ENCODE measurements at regions not wholly inside any gene's neighbourhood (a gene's known extent, or its start where the extent isn't known, plus 50 kb on each side); places are given as distances from the start of the nearest gene placed in this dataset.

- TF ChIP-seq CTCF (conservative IDR thresholded peaks at IDR 0.05; ENCODE audit: low read length) = no peak
- no peak overlapping the region for H3K4me3 ChIP-seq (ENCODE audit: low read length)
- no peak for DNase-seq (ENCODE audit: low read depth)
Measured at GRCh38 chr3:64293121-64293520, 67.9 kb upstream of the PRICKLE2 start.

- DNase-seq (ENCODE audit: low read depth) = peak; percentile 97
- H3K4me3 ChIP-seq (ENCODE audit: low read length) = no peak overlapping the region
- no peak for TF ChIP-seq CTCF (conservative IDR thresholded peaks at IDR 0.05; ENCODE audit: low read length)
Measured at GRCh38 chr3:64291956-64292355, 66.7 kb upstream of the PRICKLE2 start.

- peak; percentile 96 for DNase-seq (ENCODE audit: low read depth)
- no peak overlapping the region for H3K4me3 ChIP-seq (ENCODE audit: low read length)
- no peak for TF ChIP-seq CTCF (conservative IDR thresholded peaks at IDR 0.05; ENCODE audit: low read length)
Measured at GRCh38 chr3:64291345-64291744, 66.1 kb upstream of the PRICKLE2 start.

GRCh38 chr3:64290864-64291263, 65.6 kb upstream of the PRICKLE2 start:
- no peak for TF ChIP-seq CTCF (conservative IDR thresholded peaks at IDR 0.05; ENCODE audit: low read length)
- peak; percentile 27 for DNase-seq (ENCODE audit: low read depth)

GRCh38 chr3:64290161-64290560, 64.9 kb upstream of the PRICKLE2 start:
- H3K4me3 ChIP-seq (ENCODE audit: low read length) = no peak overlapping the region
- no peak for TF ChIP-seq CTCF (conservative IDR thresholded peaks at IDR 0.05; ENCODE audit: low read length)
- DNase-seq (ENCODE audit: low read depth) = no peak

More at GRCh38 chr3:64290864-64291263, 65.6 kb upstream of the PRICKLE2 start:
- H3K4me3 ChIP-seq (ENCODE audit: low read length) = no peak overlapping the region

- DNase-seq (ENCODE audit: low read depth) = no peak
- no peak for TF ChIP-seq CTCF (conservative IDR thresholded peaks at IDR 0.05; ENCODE audit: low read length)
- no peak overlapping the region for H3K4me3 ChIP-seq (ENCODE audit: low read length)
Measured at GRCh38 chr3:64289622-64290021, 64.4 kb upstream of the PRICKLE2 start.

GRCh38 chr3:64278625-64279024, 53.4 kb upstream of the PRICKLE2 start:
- H3K4me3 ChIP-seq (ENCODE audit: low read length) = no peak overlapping the region
- peak; percentile 35 for DNase-seq (ENCODE audit: low read depth)
- no peak for TF ChIP-seq CTCF (conservative IDR thresholded peaks at IDR 0.05; ENCODE audit: low read length)
